AG20443 (cell line): ENCODE measurements at regions not wholly inside any gene's neighbourhood (a gene's known extent, or its start where the extent isn't known, plus 50 kb on each side); places are given as distances from the start of the nearest gene placed in this dataset.

Experiments
- DNase-seq: peaks from one replicate; pipeline ENCODE4 v3.0.0; 2012; ENCODE audit warnings: low spot score, mixed read lengths

GRCh38 chr9:95615246-95615645, 98.5 kb upstream of the PTCH1 start:
- no peak for DNase-seq

GRCh38 chr9:95613670-95614069, 96.9 kb upstream of the PTCH1 start:
- no peak for DNase-seq

- no peak for DNase-seq
Observed at GRCh38 chr9:95611354-95611753, 94.6 kb upstream of the PTCH1 start.

- no peak for DNase-seq
Observed at GRCh38 chr9:95610006-95610785, 93.4 kb upstream of the PTCH1 start.

- no peak for DNase-seq
Observed at GRCh38 chr9:95609426-95609825, 92.7 kb upstream of the PTCH1 start.

GRCh38 chr9:95608341-95608740, 91.6 kb upstream of the PTCH1 start:
- no peak for DNase-seq

GRCh38 chr9:95607507-95607906, 90.7 kb upstream of the PTCH1 start:
- DNase-seq = no peak

GRCh38 chr9:95606489-95607350, 89.9 kb upstream of the PTCH1 start:
- DNase-seq = no peak

- no peak for DNase-seq
Observed at GRCh38 chr9:95605816-95606488, 89.2 kb upstream of the PTCH1 start.

- no peak for DNase-seq
Observed at GRCh38 chr9:95605101-95605500, 88.3 kb upstream of the PTCH1 start.

GRCh38 chr9:95598236-95598635, 81.5 kb upstream of the PTCH1 start:
- no peak for DNase-seq

- DNase-seq = no peak
Observed at GRCh38 chr9:95595721-95596295, 79.0 kb upstream of the PTCH1 start.

- no peak for DNase-seq
Observed at GRCh38 chr9:95592931-95593330, 76.2 kb upstream of the PTCH1 start.

- no peak for DNase-seq
Observed at GRCh38 chr9:95588724-95589588, 72.2 kb upstream of the PTCH1 start.

GRCh38 chr9:95587021-95587964, 70.5 kb upstream of the PTCH1 start:
- DNase-seq = no peak

GRCh38 chr9:95586326-95586725, 69.6 kb upstream of the PTCH1 start:
- no peak for DNase-seq

GRCh38 chr9:95585824-95586223, 69.1 kb upstream of the PTCH1 start:
- DNase-seq = no peak

- DNase-seq = no peak
Observed at GRCh38 chr9:95584176-95584575, 67.4 kb upstream of the PTCH1 start.

GRCh38 chr9:95581900-95582299, 65.1 kb upstream of the PTCH1 start:
- DNase-seq = no peak
